Right lobe of liver (tissue), 6 donors: ENCODE measurements at regions not wholly inside any gene's neighbourhood (a gene's known extent, or its start where the extent isn't known, plus 50 kb on each side); places are given as distances from the start of the nearest gene placed in this dataset.

ENCODE experiments used
- ATAC-seq, 4 donors: fragments of 200-7000 bp; cut with Tn5 transposase; one replicate each; pipeline ENCODE4 v1.9.1; 2020; ENCODE audit warnings: mild to moderate bottlenecking in 4 of 4, moderate library complexity in 4 of 4
- DNase-seq, 3 donors: peaks; one replicate each; pipeline ENCODE4 v3.0.0-alpha.2; 2020
- H3K27ac ChIP-seq, 3 donors: fragments of 200-600 bp; one replicate each; pipeline ENCODE4 v1.8.0; 2022
- H3K27me3 ChIP-seq, 2 donors: fragments of 200-600 bp; one replicate each; pipeline ENCODE4 v1.8.0; 2022
- H3K36me3 ChIP-seq, 4 donors: fragments of 200-600 bp; sonication (generic) in 1 of 4; one replicate each; pipeline versions ENCODE4 v1.5.1 to v1.8.0; 2017 to 2022; ENCODE audit warnings: control low read depth in 1 of 4
- H3K4me1 ChIP-seq, 4 donors: fragments of 200-600 bp; sonication (generic) in 1 of 4; one replicate each; pipeline versions ENCODE4 v1.5.1 to v1.8.0; 2017 to 2022; ENCODE audit warnings: control low read depth in 1 of 4
- H3K4me3 ChIP-seq, 3 donors: fragments of 200-600 bp; one replicate each; pipeline ENCODE4 v1.8.0; 2022
- H3K9me3 ChIP-seq, 4 donors: fragments of 200-600 bp; sonication (generic) in 1 of 4; one replicate each; pipeline versions ENCODE4 v1.5.1 to v1.8.0; 2017 to 2022; ENCODE audit warnings: control low read depth in 1 of 4
- POLR2A ChIP-seq: fragments of 450-650 bp; IDR thresholded peaks from one replicate; pipeline ENCODE4 v1.6.1; 2017; ENCODE audit warnings: antibody characterized with exemption, mild to moderate bottlenecking
- WGBS: methylation state at CpG from one replicate; pipeline ENCODE4 v1.1.6; 2018; ENCODE audit warnings: low coverage, low lambda C conversion rate; ENCODE audit not compliant: insufficient coverage; ENCODE audit errors: missing lambda C conversion rate; 5-methylcytosine and 5-hydroxymethylcytosine counted together
- intact Hi-C, 2 donors: fragments of 100-400 bp; cut with DNase I; formaldehyde crosslinking; loops; one replicate each; pipeline versions ENCODE4 v1.11.2 to v1.14.1; 2022
- TF ChIP-seq, protein P1 (sequence below), 4 donors: fragments of 200-600 bp in 3 of 4; fragments of 450-650 bp in 1 of 4; IDR thresholded peaks; one replicate each; pipeline versions ENCODE4 v1.5.1 to v1.8.0; 2016 to 2022; ENCODE audit warnings: antibody characterized with exemption in 4 of 4, mild to moderate bottlenecking in 2 of 4
- donor health status: DM: no; HTN: yes; CAD: no.
- donor health status: DM: no; HTN: no; CAD: no.
- donor health status: DM: no; HTN: no; CAD: no.
- donor health status: DM: no; HTN: yes; CAD: no.
- donor health status: DM: no; HTN: yes; CAD: no.

DNA sequence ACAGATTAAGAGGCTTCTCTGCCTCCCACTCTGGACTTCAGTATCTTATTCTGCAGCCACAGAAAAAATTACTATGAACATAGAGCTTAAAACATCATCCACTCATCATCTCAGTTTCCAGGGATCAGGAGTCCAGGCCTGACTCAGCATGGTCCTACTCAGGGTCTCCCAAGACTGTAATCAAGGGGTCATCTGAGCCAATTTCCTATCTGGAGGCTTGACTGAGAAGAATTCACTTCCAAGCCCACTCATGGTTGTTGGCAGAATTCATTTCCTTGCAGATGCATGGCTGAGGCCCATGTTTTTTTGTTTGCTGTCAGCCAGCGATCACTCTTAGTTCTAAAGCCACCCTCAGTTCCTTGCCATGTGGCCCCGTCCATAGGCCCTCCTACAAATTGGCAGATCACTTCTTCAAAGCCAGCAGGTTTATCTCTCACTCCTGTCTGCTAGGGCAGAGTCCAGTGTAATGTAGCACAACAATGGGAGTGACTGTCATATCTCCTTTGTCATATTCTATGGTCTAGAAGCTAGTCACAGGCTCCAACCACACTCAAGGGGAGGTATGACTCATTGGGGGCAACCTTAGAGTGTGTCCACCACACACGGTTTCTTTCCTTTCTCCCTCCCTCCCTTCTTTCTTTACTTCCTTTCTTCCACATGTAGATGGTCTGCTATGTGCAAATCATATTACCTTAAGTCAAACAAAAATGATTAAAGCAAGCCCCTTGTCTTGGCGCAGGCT lies 251.6 kb downstream of the QDPR start:
- no peaks in the 10 kb centered on the region for H3K9me3 ChIP-seq
- no peak overlapping the region for H3K4me3 ChIP-seq
- DNase-seq (no peak), ATAC-seq (no peak)
- 72% methylated on average over 4 of the region's 4 CpGs for WGBS
- no peak overlapping the region for H3K27ac ChIP-seq
- intact Hi-C loops: no loop called here
- no peaks in the 10 kb centered on the region for H3K36me3 ChIP-seq
- no peaks in the 10 kb centered on the region for H3K27me3 ChIP-seq
- no peak for TF ChIP-seq POLR2A
- TF ChIP-seq, protein P1, sequence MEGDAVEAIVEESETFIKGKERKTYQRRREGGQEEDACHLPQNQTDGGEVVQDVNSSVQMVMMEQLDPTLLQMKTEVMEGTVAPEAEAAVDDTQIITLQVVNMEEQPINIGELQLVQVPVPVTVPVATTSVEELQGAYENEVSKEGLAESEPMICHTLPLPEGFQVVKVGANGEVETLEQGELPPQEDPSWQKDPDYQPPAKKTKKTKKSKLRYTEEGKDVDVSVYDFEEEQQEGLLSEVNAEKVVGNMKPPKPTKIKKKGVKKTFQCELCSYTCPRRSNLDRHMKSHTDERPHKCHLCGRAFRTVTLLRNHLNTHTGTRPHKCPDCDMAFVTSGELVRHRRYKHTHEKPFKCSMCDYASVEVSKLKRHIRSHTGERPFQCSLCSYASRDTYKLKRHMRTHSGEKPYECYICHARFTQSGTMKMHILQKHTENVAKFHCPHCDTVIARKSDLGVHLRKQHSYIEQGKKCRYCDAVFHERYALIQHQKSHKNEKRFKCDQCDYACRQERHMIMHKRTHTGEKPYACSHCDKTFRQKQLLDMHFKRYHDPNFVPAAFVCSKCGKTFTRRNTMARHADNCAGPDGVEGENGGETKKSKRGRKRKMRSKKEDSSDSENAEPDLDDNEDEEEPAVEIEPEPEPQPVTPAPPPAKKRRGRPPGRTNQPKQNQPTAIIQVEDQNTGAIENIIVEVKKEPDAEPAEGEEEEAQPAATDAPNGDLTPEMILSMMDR (IDR thresholded peaks at IDR 0.05): no peak
- no peaks in the 10 kb centered on the region for H3K4me1 ChIP-seq

DNA sequence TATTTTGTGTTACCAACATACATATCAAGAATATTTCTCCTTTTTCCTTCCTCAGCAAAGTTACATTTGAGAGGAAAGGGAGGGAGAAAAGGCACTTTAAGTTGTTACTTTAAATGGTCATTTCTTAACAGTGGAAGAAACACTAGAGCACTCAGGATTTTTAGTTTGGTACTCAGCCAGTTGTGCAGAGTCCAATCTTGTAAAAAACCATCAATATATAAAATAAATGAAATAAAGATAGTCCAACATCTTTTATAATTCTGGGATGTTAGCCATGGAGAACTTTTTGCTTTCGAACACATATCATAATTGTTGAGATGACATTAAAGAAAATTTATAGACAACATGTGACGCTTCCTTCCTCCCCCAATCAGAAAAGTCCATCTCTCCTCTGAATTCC lies 253.8 kb downstream of the QDPR start:
- no peak for DNase-seq
- WGBS: 78% methylated on average over 2 of the region's 2 CpGs

DNA sequence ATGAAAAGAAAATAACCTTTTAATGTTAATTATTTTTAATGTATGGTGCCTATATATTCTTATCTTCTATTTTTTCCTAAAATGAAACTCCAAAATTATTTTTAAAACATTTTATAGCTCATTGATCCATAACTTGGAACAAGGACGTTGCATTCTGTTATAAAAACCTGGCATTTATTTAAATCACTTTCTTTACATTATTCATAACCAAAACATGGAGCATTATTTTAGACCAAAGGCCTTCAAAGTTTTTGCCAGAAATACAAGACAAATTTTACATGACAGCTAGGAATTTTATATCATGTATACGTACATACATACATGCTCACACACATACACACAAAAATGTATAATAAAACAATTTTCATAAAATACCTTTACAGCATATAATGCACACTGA lies 259.8 kb downstream of the QDPR start:
- intact Hi-C loops: no loop called here
- Histone ChIP-seq H3K27ac (no peak overlapping the region), H3K4me1 (no peaks in the 10 kb centered on the region), H3K4me3 (no peak overlapping the region), H3K36me3 (no peaks in the 10 kb centered on the region), H3K9me3 (no peaks in the 10 kb centered on the region), H3K27me3 (no peaks in the 10 kb centered on the region)
- TF ChIP-seq POLR2A: no peak
- TF ChIP-seq, protein P1 (IDR thresholded peaks at IDR 0.05): no peak
- 56% methylated on average over 2 of the region's 2 CpGs for WGBS
- ATAC-seq (no peak), DNase-seq (no peak)

More for the DNA sequence above, 253.8 kb downstream of the QDPR start:
- Histone ChIP-seq H3K9me3 (no peaks in the 10 kb centered on the region), H3K4me3 (no peak overlapping the region), H3K4me1 (no peaks in the 10 kb centered on the region), H3K27me3 (no peaks in the 10 kb centered on the region), H3K36me3 (no peaks in the 10 kb centered on the region), H3K27ac (no peak overlapping the region)
- ATAC-seq: no peak
- TF ChIP-seq, protein P1 (IDR thresholded peaks at IDR 0.05): no peak
- no peak for TF ChIP-seq POLR2A
- intact Hi-C loops: no loop called here

DNA sequence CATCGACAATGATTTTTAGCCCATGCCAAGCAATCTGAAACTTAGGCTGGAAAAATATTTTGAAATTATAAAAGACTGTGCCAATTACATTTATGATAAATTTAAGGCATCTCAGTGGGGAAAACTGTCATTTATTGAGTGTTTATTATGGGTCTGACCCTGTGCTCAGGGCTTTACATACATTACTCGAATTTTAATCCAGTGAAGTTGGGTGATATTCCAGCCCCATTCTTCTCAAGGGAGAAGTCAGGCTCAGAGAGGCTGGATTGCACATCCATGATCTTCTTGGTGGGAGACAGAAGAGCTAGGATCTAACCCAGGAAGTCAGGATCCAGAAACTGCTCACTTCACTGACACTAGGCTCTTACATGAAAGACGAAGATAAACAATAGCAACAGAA lies 260.8 kb downstream of the QDPR start:
- intact Hi-C loops: no loop called here
- Histone ChIP-seq H3K27ac (no peak overlapping the region), H3K36me3 (no peaks in the 10 kb centered on the region), H3K27me3 (no peaks in the 10 kb centered on the region), H3K9me3 (no peaks in the 10 kb centered on the region), H3K4me3 (no peak overlapping the region), H3K4me1 (no peaks in the 10 kb centered on the region)
- TF ChIP-seq, protein P1 (IDR thresholded peaks at IDR 0.05): no peak
- TF ChIP-seq POLR2A: no peak
- 55% methylated on average over 3 of the region's 3 CpGs for WGBS
- DNase-seq (no peak), ATAC-seq (no peak)

DNA sequence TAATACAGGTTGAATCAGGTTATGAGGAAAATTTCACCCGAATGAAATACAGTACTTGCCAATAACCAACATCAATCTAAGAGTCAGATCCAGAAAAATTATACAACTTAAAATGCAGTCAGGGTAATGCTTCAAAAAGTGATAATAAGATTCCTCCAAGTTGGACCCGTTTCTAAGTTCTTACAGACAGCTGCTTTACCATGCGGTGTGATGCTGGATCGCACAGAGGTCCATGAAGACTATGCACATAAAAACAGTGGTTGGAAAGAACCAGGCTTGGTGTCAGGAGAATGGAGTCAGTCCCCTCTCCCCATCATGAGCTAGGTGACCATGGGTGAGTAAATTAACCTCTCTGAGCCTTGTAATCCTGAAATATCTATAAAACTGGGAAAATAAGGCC lies 261.3 kb downstream of the QDPR start:
- no peak for ATAC-seq
- TF ChIP-seq POLR2A: no peak
- TF ChIP-seq, protein P1 (IDR thresholded peaks at IDR 0.05): no peak
- intact Hi-C loops: no loop called here
- H3K27me3 ChIP-seq: no peaks in the 10 kb centered on the region
- WGBS: 61% methylated on average over 4 of the region's 4 CpGs
- no peaks in the 10 kb centered on the region for H3K4me1 ChIP-seq
- no peaks in the 10 kb centered on the region for H3K36me3 ChIP-seq
- H3K9me3 ChIP-seq: no peaks in the 10 kb centered on the region
- no peak for DNase-seq
- H3K27ac ChIP-seq: no peak overlapping the region
- no peak overlapping the region for H3K4me3 ChIP-seq
